Stimulated activated CD8-positive, alpha-beta memory T cell treated with anti-CD3 and anti-CD28 coated beads, Interleukin-7, amount 100 ng/mL, for 4 hours (primary cell): ENCODE measurements at regions not wholly inside any gene's neighbourhood (a gene's known extent, or its start where the extent isn't known, plus 50 kb on each side); places are given as distances from the start of the nearest gene placed in this dataset.
"Not testable (repeated sequence)": the region's sequence is repeated elsewhere in the genome, so short reads cannot be mapped to it uniquely, and the experiment has no call there.

Experiments used
- DNase-seq, 2 donors: peaks; one replicate each; pipeline ENCODE4 v3.0.0-alpha.2; 2020; ENCODE audit warnings: low read depth in 2 of 2

- DNase-seq = no peak
Measured at GRCh38 chr14:86912709-86913108, 1080.3 kb downstream of the GALC start.

DNA sequence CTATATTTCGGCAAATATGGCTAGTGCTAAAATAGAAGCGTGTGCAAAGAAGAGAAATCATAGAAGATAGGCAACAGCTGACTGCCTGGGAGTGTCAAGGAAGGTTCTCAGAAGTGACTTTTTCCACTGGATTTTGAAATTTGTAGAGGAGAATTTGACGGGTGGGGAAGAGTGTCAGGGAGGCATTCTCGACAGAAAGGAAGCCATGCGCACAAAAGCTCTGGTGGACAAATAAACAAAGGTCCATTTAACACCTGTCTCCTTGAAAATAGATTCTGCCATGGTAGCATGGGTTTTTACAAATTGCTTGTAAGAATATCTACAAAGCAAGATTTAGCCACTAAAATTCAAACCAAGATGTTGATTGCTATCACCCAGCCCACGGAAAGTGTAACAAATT lies 1081.5 kb downstream of the GALC start:
- no peak for DNase-seq

DNA sequence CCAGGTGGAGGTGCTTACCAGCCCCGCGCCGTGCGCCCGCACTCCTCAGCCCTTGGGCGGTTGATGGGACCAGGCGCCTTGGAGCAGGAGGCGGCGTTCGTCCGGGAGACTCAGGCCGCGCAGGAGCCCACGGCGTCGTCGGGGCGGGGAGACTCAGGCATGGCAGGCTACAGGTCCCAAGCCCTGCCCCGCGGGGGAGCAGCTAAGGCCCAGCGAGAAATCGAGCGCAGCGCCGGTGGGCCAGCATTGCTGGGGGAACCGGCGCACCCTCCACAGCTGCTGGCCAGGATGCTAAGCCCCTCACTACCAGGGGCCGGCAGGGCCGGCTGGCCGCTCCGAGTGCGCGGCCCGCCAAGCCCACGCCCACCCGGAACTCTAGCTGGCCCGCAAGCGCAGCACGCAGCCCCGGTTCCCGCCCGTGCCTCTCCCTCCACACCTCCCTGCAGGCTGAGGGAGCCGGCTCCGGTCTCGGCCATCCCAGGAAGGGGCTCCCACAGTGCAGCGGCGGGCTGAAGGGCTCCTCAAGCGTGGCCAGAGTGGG lies 1087.5 kb downstream of the GALC start:
- DNase-seq = not testable (repeated sequence)

- no peak for DNase-seq
Measured at GRCh38 chr14:86902176-86902950, 1090.6 kb downstream of the GALC start.

GRCh38 chr14:86897704-86898513 lies 1095.1 kb downstream of the GALC start:
- DNase-seq = no peak

DNA sequence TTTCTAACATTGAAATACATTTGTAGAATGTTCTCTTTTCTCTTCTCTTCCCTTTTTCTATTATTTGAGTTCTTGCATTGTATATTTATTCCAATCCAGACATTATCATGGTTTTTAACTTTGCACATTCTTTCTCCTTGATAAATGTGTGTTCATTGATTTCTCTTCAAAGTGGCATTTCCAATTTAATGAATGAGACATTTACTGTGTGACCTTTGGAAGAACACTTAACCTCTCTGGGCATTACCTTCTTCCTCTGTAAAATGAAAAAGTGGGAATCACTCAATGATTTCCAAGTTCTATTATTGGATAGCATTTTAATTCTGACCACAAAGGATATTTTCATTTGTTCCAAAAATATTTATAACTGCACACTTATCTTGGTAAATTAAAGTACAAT lies 1095.8 kb downstream of the GALC start:
- no peak for DNase-seq

- no peak for DNase-seq
Measured at GRCh38 chr14:86896701-86897100, 1096.3 kb downstream of the GALC start.

DNA sequence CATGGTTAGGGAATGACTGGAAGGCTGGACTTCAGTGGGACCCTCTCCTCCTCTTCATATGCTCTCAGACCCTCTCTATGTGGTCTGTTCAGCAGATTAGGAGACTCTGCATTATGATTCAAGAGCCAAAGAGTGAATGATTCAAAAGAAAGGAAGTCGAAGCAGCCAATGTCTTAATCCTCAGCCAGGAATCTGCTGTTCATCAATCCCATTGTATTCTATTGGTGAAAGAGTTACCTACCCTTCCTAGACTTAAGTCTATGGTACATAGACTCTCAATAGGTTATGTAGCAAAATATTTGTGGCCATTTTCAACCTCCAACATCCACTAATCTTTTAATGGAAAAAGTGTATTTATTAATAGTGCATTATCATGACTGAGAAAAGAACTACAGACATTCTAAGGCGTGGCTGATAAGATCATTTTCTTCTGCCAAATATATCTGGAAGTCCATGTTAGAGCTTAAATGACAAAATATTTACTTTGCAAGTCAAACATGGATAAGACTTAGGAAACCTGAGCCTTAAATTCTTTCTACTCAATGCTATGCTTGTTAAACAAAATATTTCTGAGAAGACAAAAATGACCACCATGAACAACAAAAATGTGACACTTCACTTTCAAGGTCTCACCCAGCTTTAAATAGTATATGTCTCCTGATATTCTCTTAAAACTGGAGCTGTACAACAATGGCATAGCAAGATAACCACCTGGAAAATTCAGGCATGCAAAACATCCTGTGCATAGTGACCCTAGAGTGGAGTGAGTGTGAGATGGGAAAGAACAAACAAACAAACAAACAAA lies 1100.6 kb downstream of the GALC start:
- DNase-seq = no peak

DNA sequence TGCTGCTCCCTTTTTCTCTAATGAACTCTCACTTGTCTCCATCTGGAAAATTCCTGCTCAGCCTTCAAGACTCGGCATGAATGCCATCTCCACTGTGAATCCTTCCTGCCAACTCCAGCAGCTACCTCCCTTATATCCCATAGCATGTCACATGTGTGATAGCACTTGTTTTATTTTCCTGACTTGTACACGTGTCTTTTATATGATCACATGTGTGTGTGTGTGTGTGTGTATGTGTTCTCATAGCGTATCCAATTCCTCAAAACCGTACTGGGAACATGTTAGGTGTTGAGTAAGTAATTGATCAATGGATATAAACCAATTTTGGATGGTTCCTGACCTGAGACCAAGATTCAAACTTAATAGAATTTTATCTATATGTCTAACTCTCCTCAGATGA lies 1107.7 kb downstream of the GALC start:
- no peak for DNase-seq

GRCh38 chr14:86884498-86884897 lies 1108.5 kb downstream of the GALC start:
- no peak for DNase-seq

DNA sequence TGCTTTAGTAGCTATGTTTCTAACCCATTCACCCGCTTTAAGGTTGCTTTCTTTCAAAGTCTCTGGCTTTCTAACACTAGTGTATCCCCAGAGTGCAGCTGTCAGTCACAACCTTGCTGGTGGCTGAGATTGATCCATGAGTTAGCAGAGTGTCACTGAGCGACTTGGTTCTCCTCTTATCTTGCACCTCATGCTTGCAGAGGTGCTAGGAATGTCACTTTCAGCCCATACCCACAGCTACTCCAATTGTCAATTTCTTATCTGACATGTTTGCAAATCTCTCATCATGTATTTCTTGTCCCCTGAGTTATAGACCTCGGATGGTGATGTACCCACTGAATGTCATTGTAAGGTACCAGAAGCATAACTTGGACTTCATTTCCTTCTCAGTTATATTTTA lies 1110.2 kb downstream of the GALC start:
- no peak for DNase-seq

DNA sequence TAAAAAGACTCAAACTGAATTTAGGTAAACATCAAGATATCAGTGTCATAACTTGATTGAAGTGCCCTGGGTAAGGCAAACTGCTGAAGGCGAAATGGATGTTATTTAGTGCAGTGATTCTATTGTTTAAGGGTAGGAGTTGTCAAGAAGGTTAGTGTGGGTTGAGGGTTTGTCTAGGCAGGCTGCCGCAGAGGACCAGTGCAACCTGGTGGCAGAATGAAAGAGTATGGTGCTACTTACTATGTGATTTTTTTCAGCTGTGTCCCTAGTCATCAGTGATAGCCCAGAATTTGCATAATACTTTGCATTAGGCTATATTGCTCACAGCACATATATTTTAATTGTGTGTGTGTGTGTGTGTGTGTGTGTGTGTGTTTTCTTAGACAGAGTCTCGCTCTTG lies 1127.0 kb downstream of the GALC start:
- DNase-seq = no peak

DNA sequence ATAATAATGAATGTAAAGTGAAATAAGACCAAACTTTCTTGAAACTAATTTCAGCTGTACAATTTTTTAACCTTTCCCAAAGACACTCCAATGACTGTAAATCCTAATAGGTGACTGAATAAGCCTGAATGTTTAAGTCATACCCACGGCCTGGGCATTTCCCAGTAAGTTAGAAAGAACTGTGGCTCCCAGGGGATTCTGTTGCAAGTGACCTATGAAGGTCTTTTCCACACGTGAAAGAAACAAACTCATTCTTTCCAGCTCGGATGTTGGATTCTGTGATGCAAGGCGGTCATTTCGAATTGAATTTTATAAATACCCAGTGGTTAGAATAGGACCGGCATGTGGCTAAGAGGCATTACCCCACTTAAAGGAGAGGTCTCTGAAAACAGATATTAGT lies 1134.4 kb downstream of the GALC start:
- DNase-seq = no peak

GRCh38 chr14:86858031-86858430 lies 1135.0 kb downstream of the GALC start:
- DNase-seq = no peak

DNA sequence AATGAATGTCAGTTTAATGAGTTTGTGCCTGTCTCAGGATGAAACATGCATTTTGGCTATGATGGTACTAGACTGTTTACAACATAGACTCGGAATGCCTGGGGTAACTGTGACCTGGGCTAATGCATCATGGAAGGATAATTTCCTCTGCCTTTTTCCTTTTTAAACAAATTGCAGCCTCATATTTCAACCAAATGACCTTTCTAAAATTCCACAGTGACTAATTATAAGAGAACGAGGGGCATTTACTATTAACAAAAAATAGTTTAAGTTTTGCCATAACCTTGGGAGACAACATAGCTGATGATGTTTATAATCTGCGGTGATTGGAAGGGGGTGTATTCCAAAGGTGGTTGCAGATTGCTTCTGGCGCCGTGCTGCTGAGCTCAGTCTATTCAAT lies 1140.5 kb downstream of the GALC start:
- DNase-seq = no peak

DNA sequence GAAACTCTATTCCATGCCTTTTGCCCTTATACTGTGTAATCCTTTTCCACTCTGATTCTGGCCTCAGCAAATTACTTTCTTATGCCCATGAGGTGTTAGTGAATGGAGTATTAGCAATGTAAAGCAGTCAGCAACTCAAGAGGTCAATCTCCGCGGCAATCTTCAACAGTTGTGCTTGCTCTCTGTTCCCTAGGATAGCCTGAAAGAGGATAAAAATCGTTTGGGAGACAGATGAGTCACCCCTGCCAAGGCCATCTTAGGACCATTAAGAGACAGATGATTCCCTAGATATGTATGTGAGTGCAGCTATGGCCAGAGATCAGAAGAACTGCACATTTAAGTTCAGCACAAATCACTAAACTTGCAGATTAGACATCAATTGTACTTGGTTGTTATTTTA lies 1145.8 kb downstream of the GALC start:
- DNase-seq = no peak

- no peak for DNase-seq
Measured at GRCh38 chr14:86838363-86838762, 1154.6 kb downstream of the GALC start.

- DNase-seq = no peak
Measured at GRCh38 chr14:86826661-86827060, 1166.3 kb downstream of the GALC start.

DNA sequence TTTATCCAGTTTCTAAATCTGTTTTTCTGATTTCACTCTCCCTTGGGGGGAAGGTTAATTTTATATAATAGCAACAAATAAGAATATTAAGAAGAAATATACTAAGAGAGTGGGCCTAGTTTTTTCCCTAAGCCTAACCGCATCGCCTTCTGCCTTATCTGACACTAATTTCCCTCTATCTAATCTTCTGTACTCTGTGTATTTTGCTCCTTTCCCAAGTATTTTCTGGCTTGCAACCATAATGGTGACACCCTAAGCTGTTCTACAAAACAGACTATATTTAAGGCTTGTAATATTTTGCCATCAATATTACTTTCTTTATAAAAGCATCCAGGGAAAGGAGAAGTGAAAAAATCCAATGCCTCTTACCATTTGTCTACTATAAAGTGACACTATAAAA lies 1168.8 kb downstream of the GALC start:
- DNase-seq = no peak

GRCh38 chr14:86823581-86823980 lies 1169.4 kb downstream of the GALC start:
- DNase-seq = no peak

- no peak for DNase-seq
Measured at GRCh38 chr14:86815341-86815740, 1177.6 kb downstream of the GALC start.

GRCh38 chr14:86802726-86803125 lies 1190.3 kb downstream of the GALC start:
- no peak for DNase-seq
